Fibroblast of the aortic adventitia (primary cell): ENCODE measurements at regions not wholly inside any gene's neighbourhood (a gene's known extent, or its start where the extent isn't known, plus 50 kb on each side); places are given as distances from the start of the nearest gene placed in this dataset.

Experiments
- DNase-seq: peaks from one replicate; pipeline ENCODE4 v3.0.0-alpha.2; 2010; ENCODE audit warnings: low read depth
- H3K4me3 ChIP-seq: 2 replicates; pipeline ENCODE4 v1.5.1; 2011; ENCODE audit warnings: low read depth, mild to moderate bottlenecking, control low read depth, low read length, moderate library complexity
- TF ChIP-seq, protein P1 (sequence below): IDR thresholded peaks from 2 replicates; pipeline ENCODE4 v1.5.1; 2011; ENCODE audit warnings: mild to moderate bottlenecking, low read length, control low read depth, inconsistent platforms; ENCODE audit not compliant: insufficient read depth

DNA sequence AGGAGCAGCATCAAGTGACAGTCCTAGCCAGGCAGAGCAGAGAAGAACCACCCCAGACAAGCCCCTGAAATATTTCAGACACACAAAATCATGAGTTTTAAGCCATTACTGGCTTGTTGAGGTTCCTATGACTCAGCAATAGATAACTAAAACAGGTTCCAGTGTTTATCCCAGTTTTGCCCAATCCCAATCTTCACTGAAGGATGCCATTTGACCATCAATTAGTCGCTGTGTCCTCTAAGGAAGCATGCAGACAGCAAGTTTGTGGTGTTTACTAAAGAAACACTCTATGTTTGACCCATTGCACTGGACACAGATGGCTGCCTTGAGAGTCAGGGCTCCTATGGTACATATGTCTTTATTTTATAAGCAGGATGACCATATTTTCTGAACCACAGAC is 186.7 kb downstream of the SYK start:
- DNase-seq = no peak
- TF ChIP-seq, protein P1, sequence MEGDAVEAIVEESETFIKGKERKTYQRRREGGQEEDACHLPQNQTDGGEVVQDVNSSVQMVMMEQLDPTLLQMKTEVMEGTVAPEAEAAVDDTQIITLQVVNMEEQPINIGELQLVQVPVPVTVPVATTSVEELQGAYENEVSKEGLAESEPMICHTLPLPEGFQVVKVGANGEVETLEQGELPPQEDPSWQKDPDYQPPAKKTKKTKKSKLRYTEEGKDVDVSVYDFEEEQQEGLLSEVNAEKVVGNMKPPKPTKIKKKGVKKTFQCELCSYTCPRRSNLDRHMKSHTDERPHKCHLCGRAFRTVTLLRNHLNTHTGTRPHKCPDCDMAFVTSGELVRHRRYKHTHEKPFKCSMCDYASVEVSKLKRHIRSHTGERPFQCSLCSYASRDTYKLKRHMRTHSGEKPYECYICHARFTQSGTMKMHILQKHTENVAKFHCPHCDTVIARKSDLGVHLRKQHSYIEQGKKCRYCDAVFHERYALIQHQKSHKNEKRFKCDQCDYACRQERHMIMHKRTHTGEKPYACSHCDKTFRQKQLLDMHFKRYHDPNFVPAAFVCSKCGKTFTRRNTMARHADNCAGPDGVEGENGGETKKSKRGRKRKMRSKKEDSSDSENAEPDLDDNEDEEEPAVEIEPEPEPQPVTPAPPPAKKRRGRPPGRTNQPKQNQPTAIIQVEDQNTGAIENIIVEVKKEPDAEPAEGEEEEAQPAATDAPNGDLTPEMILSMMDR = no peak
- H3K4me3 ChIP-seq = no peak overlapping the region

GRCh38 chr9:90991953-90992352 is 190.3 kb downstream of the SYK start:
- peak; percentile 6 for DNase-seq

GRCh38 chr9:90995516-90995915 is 193.9 kb downstream of the SYK start:
- no peak overlapping the region for H3K4me3 ChIP-seq
- DNase-seq = no peak
- TF ChIP-seq, protein P1 = no peak

More at GRCh38 chr9:90991953-90992352, 190.3 kb downstream of the SYK start:
- TF ChIP-seq, protein P1 = no peak
- no peak overlapping the region for H3K4me3 ChIP-seq

- no peak overlapping the region for H3K4me3 ChIP-seq
- DNase-seq = no peak
- TF ChIP-seq, protein P1 = no peak
Measured at GRCh38 chr9:90996154-90997065, 194.8 kb downstream of the SYK start.

- DNase-seq = no peak
- H3K4me3 ChIP-seq = no peak overlapping the region
- TF ChIP-seq, protein P1 = no peak
Measured at GRCh38 chr9:90998573-90998972, 197.0 kb downstream of the SYK start.

DNA sequence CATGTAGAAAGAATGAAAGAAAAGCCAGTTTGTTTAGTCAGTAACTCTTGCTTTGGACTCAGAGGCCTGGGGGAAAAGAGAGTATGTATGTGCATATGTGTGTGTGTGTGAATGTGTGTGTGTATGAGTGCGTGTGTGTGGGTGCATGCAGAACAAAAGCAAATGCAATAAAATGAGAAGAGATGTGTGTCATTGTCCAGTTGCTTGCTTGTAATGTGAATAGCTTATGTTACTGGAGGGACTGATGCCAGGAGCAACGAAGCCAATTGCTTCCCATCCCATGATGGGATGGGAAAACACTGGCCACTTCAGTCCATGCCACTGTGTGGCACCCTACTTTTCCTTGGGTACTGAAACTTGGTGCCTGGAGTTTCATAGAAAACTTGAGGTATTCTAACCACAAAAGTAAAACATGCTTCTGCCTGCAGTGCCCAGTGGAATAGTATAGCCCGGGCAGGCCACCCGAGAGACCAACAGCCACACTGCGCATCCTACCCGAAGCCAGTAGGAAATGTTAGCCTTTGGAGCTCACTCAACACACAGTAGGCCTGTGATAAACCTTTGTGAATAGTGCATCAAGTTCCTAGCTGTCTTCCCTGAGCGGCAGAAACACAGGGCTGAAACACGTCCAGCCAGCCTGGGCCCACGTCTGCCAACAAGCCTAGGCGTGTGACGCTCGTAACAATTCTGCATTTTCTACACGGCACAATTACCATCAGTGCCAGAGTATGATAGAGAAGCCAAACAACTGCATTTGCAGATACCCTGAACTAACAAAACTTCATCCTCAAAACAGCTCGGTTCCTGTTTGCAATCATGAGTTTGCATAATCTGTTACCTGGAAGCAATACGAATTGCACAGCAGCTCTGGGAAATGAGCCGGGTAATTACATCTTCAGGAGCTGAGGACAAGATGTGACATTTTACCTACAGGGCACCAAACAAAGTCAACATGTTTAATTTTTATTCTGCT is 198.1 kb downstream of the SYK start:
- H3K4me3 ChIP-seq = no peak overlapping the region
- peak; percentile 48 for DNase-seq
- TF ChIP-seq, protein P1 = no peak
